ENCODE measurements at regions not wholly inside any gene's neighbourhood (a gene's known extent, or its start where the extent isn't known, plus 50 kb on each side); places are given as distances from the start of the nearest gene placed in this dataset.

DNA sequence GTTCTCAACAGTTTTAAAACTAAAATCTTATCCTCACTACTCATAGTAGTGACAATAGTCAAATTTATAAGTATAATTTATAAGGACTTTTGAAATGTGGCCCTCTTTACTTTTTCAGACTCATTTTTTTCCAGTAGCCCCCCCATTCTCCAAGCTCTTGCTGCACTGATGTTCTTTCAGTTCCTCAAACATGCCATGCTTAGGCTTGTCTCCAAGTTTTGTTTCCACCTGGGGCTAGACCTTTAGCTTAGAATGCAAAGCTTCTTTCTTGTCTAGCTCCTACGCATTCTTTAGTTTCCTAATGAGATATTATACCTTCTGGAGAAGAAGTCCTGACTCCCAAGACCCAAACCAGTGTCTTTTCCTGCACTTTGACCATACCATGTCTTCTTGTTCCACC is 222.6 kb downstream of the NOL4 start:
- H3K4me1 ChIP-seq (ENCODE audit: insufficient read depth, low read length): no peaks in the 10 kb centered on the region
- H3K36me3 ChIP-seq (ENCODE audit: insufficient read depth, low read length): no peaks in the 10 kb centered on the region
- no peaks in the 10 kb centered on the region for H3K9me3 ChIP-seq (ENCODE audit: low read length)
- no peak overlapping the region for H3K4me3 ChIP-seq (ENCODE audit: low read length)
- H2AFZ ChIP-seq (ENCODE audit: low read depth, low read length): no peak overlapping the region
- H3K27me3 ChIP-seq (ENCODE audit: insufficient read depth, low read length): no peaks in the 10 kb centered on the region

- no peaks in the 10 kb centered on the region for H3K9me3 ChIP-seq (ENCODE audit: low read length)
Observed at GRCh38 chr18:34001376-34001775, 223.3 kb downstream of the NOL4 start.

DNA sequence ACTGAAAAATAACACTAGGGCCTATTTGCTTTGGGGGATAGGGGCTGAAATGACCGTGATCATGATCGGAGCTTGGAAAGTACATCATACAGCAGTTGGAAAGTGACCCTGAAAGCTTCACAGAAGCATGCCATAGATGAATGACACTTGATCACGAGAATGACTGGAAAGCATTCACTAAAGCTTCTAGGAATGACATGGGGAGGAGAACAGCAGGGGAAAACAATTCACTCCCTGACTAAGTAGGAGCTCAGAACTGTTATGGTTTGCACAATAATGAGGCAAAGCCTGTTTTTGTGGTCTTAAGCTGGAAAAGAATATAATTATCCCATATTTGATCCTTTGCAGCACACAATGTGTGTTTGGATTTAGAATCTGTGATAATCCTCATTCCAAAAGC is 237.5 kb downstream of the NOL4 start:
- Histone ChIP-seq H3K36me3 (ENCODE audit: insufficient read depth, low read length) (no peaks in the 10 kb centered on the region), H3K4me3 (ENCODE audit: low read length) (no peak overlapping the region), H2AFZ (ENCODE audit: low read depth, low read length) (no peak overlapping the region), H3K9me3 (ENCODE audit: low read length) (no peaks in the 10 kb centered on the region), H3K4me1 (ENCODE audit: insufficient read depth, low read length) (peaks cover 13% of the 10 kb centered on the region), H3K27me3 (ENCODE audit: insufficient read depth, low read length) (no peaks in the 10 kb centered on the region)

More at GRCh38 chr18:34001376-34001775, 223.3 kb downstream of the NOL4 start:
- Histone ChIP-seq H3K4me1 (ENCODE audit: insufficient read depth, low read length) (no peaks in the 10 kb centered on the region), H3K4me3 (ENCODE audit: low read length) (no peak overlapping the region), H2AFZ (ENCODE audit: low read depth, low read length) (no peak overlapping the region), H3K27me3 (ENCODE audit: insufficient read depth, low read length) (no peaks in the 10 kb centered on the region), H3K36me3 (ENCODE audit: insufficient read depth, low read length) (no peaks in the 10 kb centered on the region)

- Histone ChIP-seq H3K36me3 (ENCODE audit: insufficient read depth, low read length) (no peaks in the 10 kb centered on the region), H3K9me3 (ENCODE audit: low read length) (no peaks in the 10 kb centered on the region), H2AFZ (ENCODE audit: low read depth, low read length) (no peak overlapping the region), H3K27me3 (ENCODE audit: insufficient read depth, low read length) (no peaks in the 10 kb centered on the region), H3K4me3 (ENCODE audit: low read length) (no peak overlapping the region), H3K4me1 (ENCODE audit: insufficient read depth, low read length) (peaks cover 13% of the 10 kb centered on the region)
Observed at GRCh38 chr18:33983126-33983525, 241.6 kb downstream of the NOL4 start.

- Histone ChIP-seq H3K36me3 (ENCODE audit: insufficient read depth, low read length) (no peaks in the 10 kb centered on the region), H2AFZ (ENCODE audit: low read depth, low read length) (no peak overlapping the region), H3K27me3 (ENCODE audit: insufficient read depth, low read length) (no peaks in the 10 kb centered on the region), H3K4me1 (ENCODE audit: insufficient read depth, low read length) (peaks cover 4% of the 10 kb centered on the region), H3K9me3 (ENCODE audit: low read length) (no peaks in the 10 kb centered on the region), H3K4me3 (ENCODE audit: low read length) (no peak overlapping the region)
Observed at GRCh38 chr18:33960417-33960816, 264.3 kb downstream of the NOL4 start.

DNA sequence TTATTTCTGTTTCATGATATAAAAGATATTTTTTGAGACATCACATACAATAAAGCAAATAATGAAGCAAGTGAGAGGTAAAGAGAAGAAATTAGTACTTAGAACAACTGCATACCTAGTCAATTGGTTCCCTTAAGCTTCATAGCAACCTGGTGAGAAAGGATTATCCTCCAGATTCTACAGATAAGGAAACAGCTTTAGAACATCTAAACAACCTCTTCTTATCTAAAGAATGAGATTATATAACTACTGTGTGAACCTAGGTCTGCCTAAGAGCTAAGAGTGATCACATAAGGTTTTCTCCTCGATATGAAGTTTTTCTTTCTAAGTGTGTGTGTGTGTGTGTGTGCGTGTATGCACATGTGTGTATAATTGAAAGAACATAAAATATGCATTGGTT is 265.1 kb downstream of the NOL4 start:
- Histone ChIP-seq H3K4me1 (ENCODE audit: insufficient read depth, low read length) (peaks cover 4% of the 10 kb centered on the region), H3K4me3 (ENCODE audit: low read length) (no peak overlapping the region), H3K9me3 (ENCODE audit: low read length) (no peaks in the 10 kb centered on the region), H3K27me3 (ENCODE audit: insufficient read depth, low read length) (no peaks in the 10 kb centered on the region), H2AFZ (ENCODE audit: low read depth, low read length) (no peak overlapping the region), H3K36me3 (ENCODE audit: insufficient read depth, low read length) (no peaks in the 10 kb centered on the region)

- Histone ChIP-seq H2AFZ (ENCODE audit: low read depth, low read length) (no peak overlapping the region), H3K36me3 (ENCODE audit: insufficient read depth, low read length) (no peaks in the 10 kb centered on the region), H3K4me1 (ENCODE audit: insufficient read depth, low read length) (peaks cover 4% of the 10 kb centered on the region), H3K27me3 (ENCODE audit: insufficient read depth, low read length) (no peaks in the 10 kb centered on the region), H3K9me3 (ENCODE audit: low read length) (no peaks in the 10 kb centered on the region), H3K4me3 (ENCODE audit: low read length) (no peak overlapping the region)
Observed at GRCh38 chr18:33957707-33958106, 267.0 kb downstream of the NOL4 start.

GRCh38 chr18:33951031-33951430 is 273.7 kb downstream of the NOL4 start:
- Histone ChIP-seq H3K4me1 (ENCODE audit: insufficient read depth, low read length) (no peaks in the 10 kb centered on the region), H3K36me3 (ENCODE audit: insufficient read depth, low read length) (no peaks in the 10 kb centered on the region), H3K9me3 (ENCODE audit: low read length) (no peaks in the 10 kb centered on the region), H3K27me3 (ENCODE audit: insufficient read depth, low read length) (no peaks in the 10 kb centered on the region), H2AFZ (ENCODE audit: low read depth, low read length) (no peak overlapping the region), H3K4me3 (ENCODE audit: low read length) (no peak overlapping the region)

GRCh38 chr18:33946336-33946735 is 278.4 kb downstream of the NOL4 start:
- Histone ChIP-seq H3K4me3 (ENCODE audit: low read length) (no peak overlapping the region), H3K9me3 (ENCODE audit: low read length) (no peaks in the 10 kb centered on the region), H2AFZ (ENCODE audit: low read depth, low read length) (no peak overlapping the region), H3K4me1 (ENCODE audit: insufficient read depth, low read length) (no peaks in the 10 kb centered on the region), H3K36me3 (ENCODE audit: insufficient read depth, low read length) (no peaks in the 10 kb centered on the region), H3K27me3 (ENCODE audit: insufficient read depth, low read length) (no peaks in the 10 kb centered on the region)

- Histone ChIP-seq H3K27me3 (ENCODE audit: insufficient read depth, low read length) (no peaks in the 10 kb centered on the region), H3K4me3 (ENCODE audit: low read length) (no peak overlapping the region), H3K9me3 (ENCODE audit: low read length) (no peaks in the 10 kb centered on the region)
Observed at GRCh38 chr18:33944493-33944892, 280.2 kb downstream of the NOL4 start.

GRCh38 chr18:33937270-33937816 is 287.4 kb downstream of the NOL4 start:
- no peak overlapping the region for H3K4me3 ChIP-seq (ENCODE audit: low read length)
- no peak overlapping the region for H2AFZ ChIP-seq (ENCODE audit: low read depth, low read length)
- no peaks in the 10 kb centered on the region for H3K4me1 ChIP-seq (ENCODE audit: insufficient read depth, low read length)
- no peaks in the 10 kb centered on the region for H3K27me3 ChIP-seq (ENCODE audit: insufficient read depth, low read length)
- H3K36me3 ChIP-seq (ENCODE audit: insufficient read depth, low read length): no peaks in the 10 kb centered on the region
- H3K9me3 ChIP-seq (ENCODE audit: low read length): no peaks in the 10 kb centered on the region

More at GRCh38 chr18:33944493-33944892, 280.2 kb downstream of the NOL4 start:
- Histone ChIP-seq H2AFZ (ENCODE audit: low read depth, low read length) (no peak overlapping the region), H3K4me1 (ENCODE audit: insufficient read depth, low read length) (no peaks in the 10 kb centered on the region), H3K36me3 (ENCODE audit: insufficient read depth, low read length) (no peaks in the 10 kb centered on the region)

GRCh38 chr18:33934258-33934657 is 290.5 kb downstream of the NOL4 start:
- no peak overlapping the region for H2AFZ ChIP-seq (ENCODE audit: low read depth, low read length)
- no peaks in the 10 kb centered on the region for H3K4me1 ChIP-seq (ENCODE audit: insufficient read depth, low read length)
- H3K9me3 ChIP-seq (ENCODE audit: low read length): no peaks in the 10 kb centered on the region
- H3K36me3 ChIP-seq (ENCODE audit: insufficient read depth, low read length): no peaks in the 10 kb centered on the region
- H3K4me3 ChIP-seq (ENCODE audit: low read length): no peak overlapping the region
- no peaks in the 10 kb centered on the region for H3K27me3 ChIP-seq (ENCODE audit: insufficient read depth, low read length)

DNA sequence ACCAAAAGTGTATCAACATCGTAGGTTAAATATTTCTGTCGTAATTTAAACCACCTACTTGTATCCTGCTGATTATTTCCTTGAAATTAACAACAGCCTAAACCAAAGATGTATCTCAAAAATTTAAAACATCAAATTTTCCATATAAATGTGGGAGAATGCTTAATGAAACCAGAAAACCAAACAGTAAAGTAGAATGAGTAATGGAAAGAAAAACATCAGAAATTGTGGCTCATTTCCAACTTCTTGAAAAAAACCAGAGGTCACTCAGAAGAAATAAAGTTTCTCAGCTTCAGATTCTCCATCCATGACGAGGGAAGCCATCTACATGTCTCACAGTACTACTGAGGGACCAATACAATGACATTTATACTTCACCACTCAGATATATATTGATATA is 296.5 kb downstream of the NOL4 start:
- Histone ChIP-seq H3K27me3 (ENCODE audit: insufficient read depth, low read length) (no peaks in the 10 kb centered on the region), H2AFZ (ENCODE audit: low read depth, low read length) (no peak overlapping the region), H3K36me3 (ENCODE audit: insufficient read depth, low read length) (no peaks in the 10 kb centered on the region), H3K4me3 (ENCODE audit: low read length) (no peak overlapping the region), H3K4me1 (ENCODE audit: insufficient read depth, low read length) (peaks cover 14% of the 10 kb centered on the region), H3K9me3 (ENCODE audit: low read length) (no peaks in the 10 kb centered on the region)

- Histone ChIP-seq H2AFZ (ENCODE audit: low read depth, low read length) (no peak overlapping the region), H3K36me3 (ENCODE audit: insufficient read depth, low read length) (no peaks in the 10 kb centered on the region)
Observed at GRCh38 chr18:33924576-33924975, 300.1 kb downstream of the NOL4 start.

More at GRCh38 chr18:33924576-33924975, 300.1 kb downstream of the NOL4 start:
- Histone ChIP-seq H3K9me3 (ENCODE audit: low read length) (no peaks in the 10 kb centered on the region), H3K27me3 (ENCODE audit: insufficient read depth, low read length) (no peaks in the 10 kb centered on the region), H3K4me3 (ENCODE audit: low read length) (no peak overlapping the region), H3K4me1 (ENCODE audit: insufficient read depth, low read length) (peaks cover 16% of the 10 kb centered on the region)

Measured in neuron (in vitro differentiated cells).